GM19035 (cell line): ENCODE measurements at regions not wholly inside any gene's neighbourhood (a gene's known extent, or its start where the extent isn't known, plus 50 kb on each side); places are given as distances from the start of the nearest gene placed in this dataset.
"Not testable (repeated sequence)": the region's sequence is repeated elsewhere in the genome, so short reads cannot be mapped to it uniquely, and the experiment has no call there.

ENCODE experiments used
- ATAC-seq: cut with Tn5 transposase; IDR thresholded peaks from one replicate; pipeline ENCODE4 v1.9.1; 2021; ENCODE audit not compliant: unreplicated experiment

DNA sequence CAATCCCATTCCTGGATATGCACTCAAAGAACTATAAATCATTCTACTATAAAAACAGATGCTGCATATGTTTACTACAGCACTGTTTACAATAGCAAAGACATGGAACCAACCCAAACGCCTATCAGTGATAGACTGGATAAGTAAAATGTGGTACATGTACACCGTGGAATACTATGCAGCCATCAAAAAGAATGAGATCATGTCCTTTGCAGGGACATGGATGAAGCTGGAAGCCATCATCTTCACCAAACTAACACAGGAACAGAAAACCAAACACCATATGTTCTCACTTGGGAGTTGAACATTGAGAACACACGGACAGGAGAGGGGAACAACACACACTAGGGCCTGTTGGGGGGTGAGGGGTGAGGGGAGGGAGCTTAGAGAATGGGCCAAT, 274.9 kb upstream of the KIAA1217 start:
- ATAC-seq, result not testable (repeated sequence)

DNA sequence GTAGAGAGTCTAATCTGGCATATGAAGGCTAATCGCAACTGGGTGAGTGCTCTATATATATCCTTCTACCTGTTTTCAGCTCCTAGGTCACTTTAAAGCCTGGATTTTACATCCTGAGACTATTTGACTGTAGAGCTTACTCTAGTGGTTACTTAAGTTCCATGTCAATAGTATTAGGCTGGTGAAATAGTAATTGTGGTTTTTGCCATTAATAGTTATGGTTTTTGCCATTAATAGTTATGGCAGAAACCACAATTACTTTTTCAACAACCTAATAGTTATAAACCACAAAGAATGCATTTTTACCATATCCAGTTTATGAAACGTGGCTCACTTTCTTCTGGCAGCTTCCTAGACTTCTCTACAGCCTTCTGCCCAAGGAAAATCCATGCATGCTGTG, 263.1 kb upstream of the KIAA1217 start:
- ATAC-seq, result no peak

DNA sequence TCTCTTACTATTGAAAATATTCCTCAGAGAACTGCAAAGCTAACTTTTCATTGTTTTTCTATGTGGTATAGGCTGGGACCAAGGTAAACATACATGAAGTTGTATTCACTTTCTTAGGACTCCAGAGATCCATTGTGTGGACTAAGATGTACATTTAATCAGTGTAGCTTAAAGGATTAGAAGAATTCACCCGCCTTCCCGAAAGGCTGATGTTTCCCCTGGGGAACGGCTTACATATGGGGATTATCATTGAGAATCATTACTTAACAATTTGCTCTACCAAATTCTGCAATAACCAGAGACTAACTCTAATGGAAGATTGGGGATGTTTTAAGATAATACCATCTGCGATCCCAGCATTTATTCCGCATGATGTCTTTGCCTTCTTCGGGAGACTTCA, 257.1 kb upstream of the KIAA1217 start:
- ATAC-seq, result no peak

DNA sequence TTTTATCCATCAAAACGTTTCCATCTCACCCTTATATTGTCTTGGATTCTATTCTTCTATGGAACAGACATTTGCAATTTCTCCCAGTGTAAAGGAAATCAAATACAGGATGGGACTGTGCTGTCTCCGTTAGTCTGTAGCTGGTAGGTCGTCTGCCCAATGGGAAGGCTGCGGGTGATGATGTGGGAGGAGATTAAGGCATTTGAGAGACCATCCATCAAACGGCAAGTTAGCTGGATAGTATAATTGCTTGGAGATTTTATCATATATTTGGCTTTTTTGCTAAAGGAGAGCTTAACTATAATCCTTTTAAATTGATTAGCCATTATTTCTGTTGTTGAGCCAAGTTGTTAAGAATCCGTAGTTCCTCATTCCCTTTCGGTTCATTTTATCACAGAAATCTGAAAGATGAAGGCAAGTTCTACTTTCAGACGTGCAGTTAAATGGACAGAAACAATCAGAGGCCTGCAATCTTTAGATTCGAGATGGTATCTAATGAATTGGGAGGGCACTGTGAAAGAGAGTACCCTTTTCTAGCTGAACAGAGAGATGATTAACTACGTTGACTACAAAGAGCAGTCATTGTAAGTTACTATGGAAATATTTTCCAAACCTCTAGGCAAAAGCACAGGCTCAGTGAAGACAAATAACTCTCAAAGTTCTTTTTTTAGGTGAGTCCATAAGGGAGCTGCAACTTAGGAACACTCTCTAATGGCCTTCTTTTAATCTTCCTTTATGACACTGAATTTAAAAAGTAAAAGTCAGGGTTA, 253.3 kb upstream of the KIAA1217 start:
- no peak for ATAC-seq

DNA sequence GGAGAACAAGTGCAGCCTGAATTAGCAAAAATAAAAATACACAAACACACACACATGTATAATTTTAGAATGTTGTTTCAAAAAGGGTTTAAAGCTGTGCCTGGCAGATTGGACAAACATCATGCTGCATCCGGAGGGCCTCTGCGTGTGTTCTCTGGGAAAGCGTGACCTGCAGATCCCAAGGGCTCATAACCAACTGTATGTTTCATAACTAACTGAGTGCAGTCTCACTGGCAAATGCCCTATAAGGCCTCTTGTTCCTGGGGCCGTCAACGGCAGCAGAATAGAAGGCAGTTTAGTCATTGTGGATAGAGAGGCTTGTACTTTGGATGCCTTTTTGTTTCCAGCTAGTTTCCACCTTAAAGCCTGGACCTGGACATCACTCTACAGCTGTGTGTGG, 243.8 kb upstream of the KIAA1217 start:
- no peak for ATAC-seq

DNA sequence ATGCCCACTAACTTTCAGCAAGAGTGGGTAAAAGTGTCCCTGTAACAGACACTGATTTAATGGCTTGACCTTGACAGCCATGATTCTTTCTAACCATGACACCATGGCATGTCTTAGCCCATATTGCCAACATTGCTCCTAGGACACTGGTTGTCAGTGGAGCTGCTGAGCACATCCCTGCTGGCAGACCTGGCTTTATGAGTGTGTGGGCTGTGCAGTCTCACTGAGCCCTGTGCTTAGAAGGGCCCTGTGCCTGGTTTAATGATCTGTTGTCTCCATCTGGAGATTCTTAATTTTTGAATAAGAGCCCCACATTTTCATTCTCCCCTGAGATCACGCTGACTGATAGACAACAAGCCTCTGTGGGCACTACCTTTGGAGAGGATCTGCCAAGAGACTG, 243.1 kb upstream of the KIAA1217 start:
- no peak for ATAC-seq

DNA sequence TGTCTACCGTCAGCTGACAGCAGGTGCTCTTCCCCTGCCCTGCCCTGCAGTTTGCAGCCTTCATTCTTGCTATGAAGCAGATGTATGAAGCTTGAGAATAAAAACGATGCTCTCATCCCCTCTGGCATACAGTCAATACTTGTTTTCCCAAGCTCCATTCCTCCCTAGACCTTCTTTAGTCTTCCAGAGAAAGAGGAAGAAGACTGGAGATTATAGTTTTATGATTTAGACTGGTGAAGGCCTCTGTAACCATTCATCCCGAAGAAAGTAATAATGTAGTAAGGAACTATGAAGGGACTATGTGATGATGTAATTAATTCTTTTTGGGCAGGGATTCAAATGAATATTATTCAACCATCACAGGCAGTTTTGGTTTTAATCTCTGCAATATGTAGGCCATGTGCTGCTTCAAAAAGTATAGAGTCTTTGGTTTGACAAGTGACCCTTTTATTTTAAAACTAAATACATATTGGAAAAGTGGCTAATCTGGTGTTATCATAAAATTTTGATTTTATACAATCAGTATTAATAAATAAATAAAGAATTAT, 242.4 kb upstream of the KIAA1217 start:
- no peak for ATAC-seq

DNA sequence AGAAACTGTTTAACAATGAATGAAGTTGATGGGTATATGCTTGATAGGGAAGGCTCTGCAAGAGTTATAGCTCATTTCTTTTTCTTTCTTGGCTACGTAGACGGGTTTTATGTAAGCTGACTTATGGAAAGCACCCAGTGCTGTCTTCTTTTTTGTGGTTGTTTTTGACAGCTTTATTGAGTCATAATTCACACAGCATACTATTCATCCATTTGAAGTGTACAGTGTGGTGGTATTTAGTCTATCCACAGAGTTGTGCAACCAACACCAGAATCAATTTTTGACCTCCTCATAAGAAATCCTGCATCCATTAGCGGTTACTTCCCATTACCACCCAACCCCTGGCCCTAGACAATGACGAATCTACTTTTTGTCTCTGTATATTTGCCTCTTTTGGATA, 240.6 kb upstream of the KIAA1217 start:
- ATAC-seq, result no peak

DNA sequence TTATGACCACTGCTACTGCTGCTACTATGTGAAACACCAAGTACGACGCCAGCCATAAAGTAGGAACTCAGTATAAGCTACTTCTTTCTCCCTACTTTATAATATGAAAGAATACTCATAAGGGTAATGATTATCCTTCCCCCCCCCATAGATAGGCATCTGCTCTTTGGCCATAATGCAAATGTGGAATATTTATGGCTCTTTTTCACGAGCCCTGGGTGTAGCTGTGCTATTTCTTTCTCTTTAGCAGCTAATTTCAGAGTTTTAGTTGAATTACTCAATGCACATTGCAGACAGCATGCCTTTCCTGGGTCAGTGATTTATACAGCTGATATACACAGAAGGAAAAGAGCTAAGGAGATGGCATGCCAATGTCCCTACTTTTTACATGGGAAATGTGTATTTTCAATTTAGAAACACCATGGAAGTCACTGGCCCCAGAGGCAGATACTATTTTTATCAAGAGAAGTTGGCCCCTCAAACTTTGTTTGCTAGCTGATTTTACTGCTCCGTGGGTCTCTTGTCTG, 234.1 kb upstream of the KIAA1217 start:
- no peak for ATAC-seq

DNA sequence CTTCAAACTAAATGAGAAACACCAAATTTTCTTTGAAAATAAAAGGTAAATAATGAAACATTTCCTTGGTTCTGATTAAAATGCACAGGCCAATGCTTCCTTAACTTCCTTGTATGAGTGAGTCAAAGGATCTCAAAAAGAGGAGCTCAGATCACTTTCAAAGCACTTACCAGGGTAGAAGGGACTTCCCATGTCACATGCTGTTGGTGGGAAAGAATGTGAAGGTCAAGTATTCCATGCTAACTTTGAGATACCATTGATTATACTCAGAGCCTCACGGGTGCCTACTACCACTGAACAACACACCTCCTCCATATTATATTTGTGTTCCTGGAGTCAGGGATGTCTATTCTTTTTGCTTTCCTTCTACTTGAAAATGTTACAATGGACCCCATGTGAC, 233.5 kb upstream of the KIAA1217 start:
- ATAC-seq, result no peak

DNA sequence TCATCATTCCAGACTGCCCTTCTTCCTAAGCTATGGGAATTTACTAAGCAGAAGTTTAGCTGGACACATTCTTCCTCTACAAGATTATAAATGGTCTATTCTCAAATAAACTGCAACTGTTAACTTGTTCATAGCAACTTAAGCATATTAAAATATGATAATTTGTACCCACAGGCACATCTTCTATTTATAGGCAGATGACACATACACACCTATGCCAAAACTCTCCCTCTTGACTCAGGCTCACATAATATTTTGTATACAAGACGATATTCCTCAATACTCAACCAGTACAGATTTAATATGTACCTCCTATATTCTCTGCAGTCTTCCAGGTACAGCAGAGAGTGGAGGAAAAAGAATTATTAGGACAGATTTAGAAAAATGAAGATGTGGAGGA, 232.7 kb upstream of the KIAA1217 start:
- ATAC-seq, result no peak

DNA sequence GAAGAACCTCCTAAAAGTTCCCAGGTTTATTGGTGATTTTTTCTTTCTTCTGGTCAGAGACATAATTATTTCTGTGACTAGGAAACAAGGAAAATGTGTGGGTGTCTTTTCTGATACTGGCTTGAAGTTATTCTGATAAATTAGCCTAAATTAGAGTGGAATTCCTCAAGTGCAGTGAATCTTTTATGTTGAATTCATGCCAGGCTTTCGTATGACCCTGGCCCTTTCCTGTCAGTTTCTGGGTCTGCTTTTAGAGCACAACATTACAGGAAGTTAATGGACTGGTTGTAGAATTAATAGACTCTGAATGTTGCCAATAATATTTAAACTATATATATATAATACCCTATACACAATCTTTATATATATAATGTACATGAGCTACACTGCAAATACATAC, 230.6 kb upstream of the KIAA1217 start:
- ATAC-seq, result no peak

DNA sequence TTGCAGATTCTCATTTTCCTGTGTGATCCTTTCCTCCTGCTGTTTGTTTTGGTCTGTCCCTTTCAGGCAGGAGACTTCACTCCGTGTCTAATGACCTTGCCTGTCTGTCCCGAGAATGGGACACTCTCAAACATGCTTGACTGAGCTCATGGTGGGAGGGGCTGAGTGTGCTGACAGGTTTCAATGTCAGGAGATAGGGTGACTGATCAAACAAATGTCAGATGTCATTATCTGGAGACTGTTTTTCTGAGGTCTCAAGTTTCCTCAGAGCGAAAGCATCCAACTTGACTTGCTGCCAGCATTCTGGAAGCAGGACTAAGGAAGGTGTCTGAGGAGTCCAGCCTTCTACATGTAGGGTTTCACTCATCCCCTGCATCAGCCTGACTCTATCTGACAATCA, 228.8 kb upstream of the KIAA1217 start:
- ATAC-seq, result no peak

DNA sequence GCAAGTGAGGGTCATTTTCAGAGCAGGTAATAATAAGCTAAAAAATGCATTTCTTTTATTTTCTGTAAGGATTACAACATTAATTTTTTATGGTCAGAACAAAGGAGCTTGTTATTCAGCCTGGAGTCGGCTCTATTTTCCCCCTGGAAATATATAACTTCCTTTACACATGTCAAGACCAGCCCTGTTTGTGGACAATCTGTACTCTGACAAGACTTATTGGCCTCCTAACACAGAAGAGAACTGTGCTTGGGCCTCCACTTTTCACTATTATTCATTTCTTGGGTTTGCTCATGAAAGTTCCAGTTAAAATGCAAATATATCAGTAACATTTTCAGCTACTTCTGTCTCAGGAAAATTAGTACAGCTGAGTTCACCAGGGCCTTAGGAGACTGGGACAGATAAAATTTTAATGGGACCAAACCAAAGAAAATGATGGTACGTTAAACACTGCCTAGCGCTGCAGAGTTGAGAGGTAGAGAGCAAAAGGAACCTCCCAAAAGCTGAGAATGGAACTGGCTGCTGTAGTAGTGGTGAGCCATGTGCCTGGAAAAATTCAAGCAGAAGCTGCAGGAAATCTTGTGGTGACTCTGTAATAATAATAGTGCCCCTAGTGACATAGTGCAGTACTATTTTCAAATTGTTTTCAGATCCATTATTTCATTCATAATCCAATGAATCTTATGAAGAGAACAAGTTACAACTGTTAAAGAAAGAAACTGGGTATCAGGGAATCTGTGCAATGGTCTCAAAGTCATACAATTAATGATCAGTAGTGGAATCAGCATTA, 227.2 kb upstream of the KIAA1217 start:
- ATAC-seq, result no peak

DNA sequence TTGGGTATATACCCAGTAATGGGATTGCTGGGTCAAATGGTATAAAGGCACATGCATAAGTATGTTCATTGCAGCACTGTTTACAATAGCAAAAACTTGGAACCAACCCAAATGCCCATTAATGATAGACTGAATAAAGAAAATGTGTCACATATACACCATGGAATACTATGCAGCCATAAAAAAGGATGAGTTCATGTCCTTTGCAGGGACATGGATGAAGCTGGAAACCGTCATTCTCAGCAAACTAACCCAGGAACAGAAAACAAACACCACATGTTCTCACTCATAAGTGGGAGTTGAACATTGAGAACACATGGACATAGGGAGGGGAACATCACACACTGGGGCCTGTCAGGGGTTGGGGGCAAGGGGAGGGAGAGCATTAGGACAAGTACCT, 224.5 kb upstream of the KIAA1217 start:
- ATAC-seq, result not testable (repeated sequence)

DNA sequence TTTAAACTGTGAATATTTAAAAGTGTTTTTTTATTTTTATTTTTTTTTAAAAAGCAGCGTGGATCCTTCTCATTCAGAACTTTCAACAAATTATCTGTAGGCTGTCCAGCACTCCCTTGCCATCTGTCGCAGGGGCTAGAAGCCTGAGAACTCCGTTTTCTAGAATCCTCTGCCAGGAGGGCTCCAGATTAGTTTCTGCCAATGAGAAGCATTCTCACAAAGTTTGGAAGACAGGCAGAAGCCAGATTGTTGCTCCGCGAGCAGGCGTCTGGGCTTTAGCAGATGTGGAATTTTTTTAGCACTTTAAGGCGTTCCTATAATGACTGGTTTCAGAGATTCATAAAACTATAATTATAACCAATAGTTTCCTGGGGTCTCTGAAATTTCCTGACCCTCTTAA, 220.9 kb upstream of the KIAA1217 start:
- no peak for ATAC-seq

DNA sequence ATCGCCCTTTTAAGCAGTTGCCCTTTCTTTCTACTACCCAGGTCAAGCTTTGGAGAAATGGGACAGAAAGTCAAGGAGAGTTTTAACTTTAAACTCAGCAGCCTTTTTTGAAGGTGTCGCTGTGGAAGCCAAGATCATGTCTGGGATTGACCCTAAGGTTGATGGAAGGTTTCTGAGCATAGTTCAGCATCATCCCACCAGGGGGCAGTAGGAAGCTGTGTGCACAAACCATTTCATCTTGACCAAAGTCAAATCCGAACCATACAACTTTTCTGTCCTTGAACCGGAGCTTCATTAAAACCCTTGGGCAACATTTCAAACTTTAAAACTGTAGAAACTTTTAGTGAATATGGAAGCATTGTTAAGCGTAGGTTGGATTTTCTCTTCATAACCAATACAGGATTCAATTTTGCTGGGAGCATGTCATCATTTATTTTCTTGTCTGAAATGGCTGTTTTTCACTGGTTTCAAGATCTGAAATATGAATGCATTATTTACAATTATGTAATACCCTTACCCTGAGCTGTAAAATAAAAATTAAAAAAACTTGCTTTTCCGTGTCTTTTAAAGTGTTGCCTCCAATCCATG, 214.4 kb upstream of the KIAA1217 start:
- peak; percentile 86 for ATAC-seq

DNA sequence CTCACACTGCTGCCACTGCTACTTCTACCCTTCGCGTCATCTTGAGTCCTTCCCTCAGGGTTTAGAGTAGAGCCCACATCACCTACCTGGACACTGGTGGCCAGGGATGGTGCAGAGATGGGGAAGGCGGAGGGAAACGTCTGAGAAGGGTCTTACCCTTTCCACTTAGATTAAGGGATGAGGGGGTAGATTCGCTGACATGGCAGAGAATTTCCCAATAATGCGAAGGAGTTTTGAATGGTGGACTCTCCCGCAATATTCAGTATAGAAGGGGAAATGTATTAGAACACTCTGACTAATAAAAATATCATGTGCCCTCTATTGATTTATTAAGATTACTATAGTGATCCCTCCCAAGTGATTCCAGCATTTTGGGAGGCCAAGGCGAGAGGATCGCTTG, 209.5 kb upstream of the KIAA1217 start:
- ATAC-seq, result no peak

DNA sequence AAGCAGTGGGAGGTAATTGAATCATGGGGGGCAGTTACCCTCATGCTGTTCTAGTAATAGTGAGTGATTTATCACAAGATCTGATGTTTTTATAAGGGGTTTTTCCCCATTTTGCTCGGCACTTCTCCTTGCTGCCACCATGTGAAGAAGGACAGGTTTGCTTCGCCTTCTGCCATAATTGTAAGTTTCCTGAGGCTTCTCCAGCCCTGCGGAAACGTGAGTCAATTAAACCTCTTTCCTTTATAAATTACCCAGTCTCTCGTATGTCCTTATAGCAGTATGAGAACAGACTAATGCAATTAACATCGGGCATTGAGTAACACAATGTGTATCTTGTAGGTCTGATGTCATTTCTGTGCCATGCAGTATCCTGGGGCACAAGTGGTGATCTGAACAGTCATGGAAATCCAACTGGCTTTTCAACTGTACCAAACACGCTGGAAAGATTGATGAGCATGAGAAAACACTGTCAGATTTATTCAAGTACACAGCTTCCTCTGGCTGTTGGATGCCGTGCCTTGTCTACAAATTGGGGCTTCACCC, 208.6 kb upstream of the KIAA1217 start:
- ATAC-seq, result no peak

DNA sequence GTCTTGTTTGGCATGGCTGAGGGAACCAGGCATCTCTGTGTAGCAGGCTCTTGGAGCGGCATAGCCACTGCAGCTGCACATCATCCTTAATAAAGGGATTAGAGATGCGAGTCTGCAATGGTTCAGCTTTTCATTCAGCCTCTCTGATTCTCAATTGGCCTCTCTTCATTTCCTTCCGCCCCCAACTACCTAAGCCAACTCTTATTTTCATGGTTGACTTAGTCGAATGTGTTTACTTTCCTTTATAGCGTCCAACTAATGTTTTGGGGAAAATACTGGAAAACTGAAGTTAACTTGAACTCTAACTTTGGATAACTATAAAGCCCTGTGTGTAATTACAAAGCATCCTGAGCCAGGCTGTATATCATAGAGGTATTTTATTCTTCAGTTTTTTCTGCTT, 202.2 kb upstream of the KIAA1217 start:
- ATAC-seq, result no peak

DNA sequence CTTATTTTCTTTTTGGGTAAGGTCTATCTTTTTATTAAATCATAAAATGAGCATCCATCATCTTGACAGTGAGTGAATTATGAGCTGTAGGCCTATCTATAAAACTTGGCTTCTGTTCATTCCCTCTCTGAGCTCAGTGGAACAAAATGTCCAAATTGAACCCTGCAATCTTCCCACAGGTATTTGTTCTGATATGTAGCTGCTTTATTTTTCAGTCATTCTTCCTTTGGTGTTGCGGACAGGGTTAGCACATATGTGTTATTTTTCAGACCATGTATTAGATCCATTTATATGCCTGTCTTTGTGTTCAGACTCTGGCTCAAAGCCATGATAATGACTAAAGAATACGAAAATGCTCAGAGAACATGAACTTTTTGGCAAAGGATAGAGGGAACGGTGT, 201.6 kb upstream of the KIAA1217 start:
- no peak for ATAC-seq
